HG03103 (cell line): ENCODE measurements at regions not wholly inside any gene's neighbourhood (a gene's known extent, or its start where the extent isn't known, plus 50 kb on each side); places are given as distances from the start of the nearest gene placed in this dataset.

Experiments
- ATAC-seq: cut with Tn5 transposase; IDR thresholded peaks from one replicate; pipeline ENCODE4 v1.9.1; 2021; ENCODE audit warnings: low read depth; ENCODE audit not compliant: unreplicated experiment

DNA sequence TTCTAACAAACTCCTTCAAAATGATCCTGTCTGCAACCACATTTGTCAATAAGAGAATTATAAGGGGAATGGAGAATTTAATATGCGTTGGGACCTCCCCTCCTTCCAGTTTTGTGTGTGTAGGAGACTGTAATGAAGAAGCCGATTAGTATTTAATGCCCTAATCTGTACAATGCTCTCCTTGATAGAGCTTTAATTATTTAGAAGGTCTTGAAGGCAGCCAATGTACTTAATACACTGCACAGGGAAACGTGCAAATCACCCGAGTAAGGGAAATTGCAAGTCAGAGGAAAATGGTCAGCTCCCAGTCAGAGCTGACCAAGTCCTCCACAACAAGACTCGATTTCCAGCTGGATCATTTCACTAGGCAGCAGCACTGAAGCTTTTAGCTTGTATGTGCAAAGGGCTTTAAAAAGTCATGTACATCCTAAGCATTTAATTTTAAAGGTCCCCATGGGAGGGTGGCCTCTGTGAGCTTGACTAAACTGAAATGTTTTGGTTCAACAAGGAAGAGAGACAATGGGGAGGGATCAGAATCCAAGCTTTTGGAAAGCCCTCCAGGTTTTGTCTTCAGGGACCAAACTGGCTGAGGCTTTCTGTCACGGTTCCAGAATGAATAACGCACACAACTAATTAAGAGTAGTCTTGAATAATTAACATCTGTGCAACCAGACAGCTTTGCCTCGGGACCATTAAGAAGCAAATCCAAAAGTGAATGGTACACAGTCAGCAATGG lies 159.8 kb upstream of the MITF start:
- no peak for ATAC-seq

DNA sequence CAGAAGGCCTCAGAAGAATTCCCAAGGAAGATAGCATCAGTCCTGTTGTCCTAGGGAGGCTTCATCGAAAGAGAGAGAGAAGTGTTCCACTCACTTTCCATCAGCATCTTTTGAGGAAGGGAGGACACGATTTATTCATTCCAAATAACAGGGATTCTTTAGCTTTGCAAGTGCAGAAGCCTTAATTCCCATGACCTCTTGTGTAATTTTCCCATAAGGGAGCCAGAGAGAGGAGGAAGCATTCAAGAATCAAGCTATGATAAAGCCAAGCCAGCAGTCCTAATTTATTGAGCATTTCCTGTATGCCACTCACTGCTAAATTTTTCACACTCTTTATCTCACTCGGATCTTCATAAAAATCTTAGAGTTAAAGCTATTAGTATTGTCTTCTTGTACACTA lies 169.7 kb upstream of the MITF start:
- ATAC-seq: no peak

DNA sequence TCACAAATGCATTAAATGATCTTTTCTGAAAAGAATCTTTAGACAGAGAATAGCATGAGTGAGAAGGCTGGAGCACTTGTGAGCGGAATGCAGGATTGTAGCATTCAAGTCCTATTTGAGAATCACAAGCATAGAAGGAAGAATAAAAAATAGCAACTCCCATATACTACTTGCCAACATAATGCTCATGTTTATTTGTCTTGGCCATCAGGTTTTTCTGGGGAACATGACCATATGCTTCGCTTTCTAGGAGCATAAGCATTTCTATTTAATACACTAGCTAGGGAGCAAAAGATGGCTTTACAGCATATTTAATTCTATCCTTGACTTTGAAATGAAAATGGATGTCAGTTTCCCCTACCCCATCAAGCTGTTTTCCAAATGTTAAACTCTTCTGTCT lies 170.3 kb upstream of the MITF start:
- ATAC-seq: no peak

DNA sequence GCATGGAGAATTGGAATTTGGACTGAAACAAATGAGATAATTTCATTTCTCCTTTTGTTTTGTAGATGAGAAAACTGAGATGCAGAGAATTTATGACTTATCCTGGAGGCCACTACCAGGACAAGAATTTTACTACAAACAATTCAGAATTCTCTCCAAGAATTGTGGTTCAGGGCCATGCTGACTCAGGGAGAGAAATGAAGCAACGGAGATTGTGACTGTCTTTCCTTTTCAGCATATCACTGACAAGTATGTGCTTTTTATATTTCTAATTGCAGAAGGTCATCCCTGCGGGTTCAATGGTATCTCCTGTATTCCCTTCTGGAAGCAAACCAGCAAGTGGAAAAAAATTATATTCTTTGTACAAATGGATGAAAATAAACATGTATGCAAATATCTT lies 170.8 kb upstream of the MITF start:
- no peak for ATAC-seq

DNA sequence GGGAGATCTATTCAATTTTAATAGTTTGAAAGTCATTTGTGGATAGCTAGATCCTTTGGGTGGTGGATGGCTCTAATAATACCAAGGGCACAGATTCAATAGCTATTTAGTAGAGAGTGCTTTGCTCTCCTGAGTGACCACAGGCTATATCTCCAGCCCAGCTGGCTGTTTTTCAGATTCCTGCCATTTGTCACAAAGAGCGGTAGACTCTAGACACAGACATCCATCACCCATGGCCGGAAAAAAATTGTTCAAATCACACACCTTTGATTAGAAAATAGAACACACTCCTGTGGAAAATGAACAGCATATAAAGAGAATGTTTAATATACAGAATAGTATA lies 171.6 kb upstream of the MITF start:
- no peak for ATAC-seq

DNA sequence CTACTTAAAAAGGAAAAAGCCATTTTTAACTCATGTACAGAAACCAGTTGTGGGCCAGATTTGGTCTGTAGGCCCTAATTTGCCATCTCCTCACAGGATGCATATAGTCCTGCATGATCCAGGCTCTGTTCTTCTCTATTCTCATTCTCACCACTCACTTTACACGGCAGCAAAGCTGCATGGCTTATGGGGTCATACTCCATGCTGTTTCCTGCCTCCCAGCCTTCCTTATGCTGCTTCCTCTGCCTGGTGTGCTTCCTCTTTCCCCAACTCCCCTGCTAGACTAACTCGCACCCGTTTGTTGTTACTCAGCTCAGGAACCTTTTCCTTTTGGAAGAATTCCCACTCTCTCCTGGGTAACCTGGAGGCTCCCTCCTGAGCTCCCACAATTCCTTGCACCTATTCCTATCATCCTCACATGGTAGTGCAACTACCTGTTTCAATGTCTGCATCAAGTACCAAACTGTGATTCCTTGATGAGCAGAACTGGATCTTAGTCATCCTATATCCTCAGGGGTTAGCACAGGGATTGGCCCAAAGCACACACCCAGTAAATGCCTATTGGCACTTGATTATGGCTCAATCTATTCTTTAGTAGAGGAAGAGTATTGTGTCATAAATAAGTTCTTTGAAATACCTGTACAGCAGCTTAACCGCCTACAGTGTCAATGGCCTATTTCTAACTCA lies 172.1 kb upstream of the MITF start:
- ATAC-seq: no peak

DNA sequence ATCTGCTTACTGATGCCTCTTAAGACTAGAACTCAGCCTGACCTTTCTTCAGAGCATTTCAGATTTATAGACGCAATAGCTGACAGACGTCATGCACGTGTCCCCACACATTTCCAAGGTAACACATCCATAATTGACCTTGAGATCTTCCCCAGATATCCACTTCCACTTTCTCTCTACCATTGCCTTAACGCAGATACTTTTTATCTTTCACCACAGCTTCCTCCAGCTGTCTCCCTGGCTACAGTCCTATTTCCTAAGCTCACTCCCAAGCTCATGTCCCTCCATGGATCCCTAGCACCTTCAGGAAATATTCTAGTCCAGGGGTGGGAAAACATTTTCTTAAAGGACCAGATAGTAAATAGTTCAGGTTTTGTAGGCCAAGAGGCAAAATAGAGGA lies 173.0 kb upstream of the MITF start:
- no peak for ATAC-seq

DNA sequence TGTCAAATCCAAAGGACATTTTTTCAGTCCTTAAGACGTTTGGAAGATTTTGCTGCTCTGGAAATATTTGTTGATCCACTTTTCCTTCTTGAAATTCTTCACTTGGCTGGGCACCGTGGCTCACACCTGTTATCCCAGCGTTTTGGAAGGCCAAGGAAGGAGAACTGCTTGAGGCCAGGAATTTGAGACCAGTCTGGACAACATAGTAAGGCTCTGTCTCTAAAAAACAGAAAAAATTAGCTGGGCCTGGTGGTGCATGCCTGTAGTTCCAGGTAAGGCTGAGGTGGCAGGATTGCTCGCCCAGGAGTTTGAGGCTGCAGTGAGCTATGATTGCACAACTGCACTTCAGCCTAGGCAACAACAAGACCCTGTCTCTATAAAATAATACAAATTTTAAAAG lies 173.9 kb upstream of the MITF start:
- ATAC-seq: no peak

DNA sequence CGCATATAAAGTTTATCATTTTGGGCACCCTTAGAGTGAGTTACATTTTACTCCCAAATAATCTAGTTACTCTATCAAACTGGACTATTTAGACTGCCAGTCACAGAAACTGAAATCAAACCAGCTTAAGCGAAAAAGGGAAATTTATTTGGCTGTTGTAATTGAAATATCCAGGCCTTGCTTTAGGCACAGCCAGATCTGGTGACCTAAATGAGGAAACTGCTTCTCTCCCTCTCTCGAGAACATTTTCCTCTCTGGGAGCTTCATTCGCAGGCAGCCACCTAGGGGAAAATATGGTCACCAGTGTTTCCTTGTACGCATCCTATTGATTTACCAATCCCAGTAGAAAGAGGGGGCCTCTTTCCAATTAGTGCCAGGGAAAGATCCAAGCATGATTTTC lies 175.3 kb upstream of the MITF start:
- no peak for ATAC-seq

DNA sequence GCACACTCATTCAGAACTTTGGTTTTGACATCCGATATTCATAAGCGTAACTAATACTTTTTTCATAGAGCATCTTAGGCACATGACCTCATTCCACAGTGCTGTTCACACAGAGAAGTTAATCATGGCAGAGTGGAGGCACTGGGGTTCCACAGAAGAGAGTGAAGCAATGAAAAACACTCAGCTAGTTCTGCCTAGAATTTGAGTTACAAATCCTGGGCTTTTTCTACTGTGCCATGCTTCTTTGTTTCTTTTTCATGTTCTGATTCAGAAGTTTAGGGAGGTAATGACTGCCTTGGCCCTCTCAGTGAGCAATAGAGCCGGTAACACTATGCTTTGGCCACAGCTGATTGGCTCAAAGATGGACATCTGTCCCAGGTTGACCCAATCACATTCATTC lies 176.1 kb upstream of the MITF start:
- no peak for ATAC-seq

DNA sequence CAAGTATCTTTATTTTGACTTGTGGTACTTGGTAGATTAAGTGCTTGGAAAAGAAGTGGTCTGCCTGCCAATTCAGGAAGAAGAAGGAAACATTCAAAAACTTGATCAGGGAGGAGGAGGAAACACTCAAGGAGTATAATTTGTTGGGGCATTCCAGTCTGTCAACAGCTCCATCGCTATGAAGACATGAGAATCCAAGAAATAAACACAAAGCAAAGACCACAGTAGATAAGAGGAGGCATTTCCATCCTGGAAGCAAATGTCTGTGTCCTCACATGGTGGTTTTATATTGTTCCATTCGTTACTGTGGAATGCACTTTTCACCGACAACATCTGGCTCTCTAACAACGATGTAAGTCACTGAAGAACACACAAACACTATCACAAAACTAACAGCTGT lies 176.1 kb upstream of the FRMD4B start:
- no peak for ATAC-seq

DNA sequence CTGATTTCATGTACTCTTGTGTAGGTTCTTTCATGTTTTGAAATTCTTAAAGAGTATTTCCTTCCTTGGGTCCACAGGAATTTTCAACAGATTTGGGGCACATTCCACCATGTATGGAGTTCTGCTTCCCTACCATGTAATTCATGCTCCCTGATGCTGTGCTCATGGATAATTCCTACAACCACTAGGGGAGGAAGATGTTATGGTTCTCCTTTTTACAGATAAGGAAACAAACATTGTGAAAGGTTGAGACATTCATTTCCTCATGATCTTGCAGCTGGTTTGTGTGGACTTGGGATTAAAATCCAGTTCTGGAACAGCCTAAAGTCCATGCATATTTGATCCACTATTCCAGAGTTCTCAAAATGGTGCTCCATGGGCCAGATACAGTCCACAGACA lies 174.9 kb upstream of the FRMD4B start:
- no peak for ATAC-seq

DNA sequence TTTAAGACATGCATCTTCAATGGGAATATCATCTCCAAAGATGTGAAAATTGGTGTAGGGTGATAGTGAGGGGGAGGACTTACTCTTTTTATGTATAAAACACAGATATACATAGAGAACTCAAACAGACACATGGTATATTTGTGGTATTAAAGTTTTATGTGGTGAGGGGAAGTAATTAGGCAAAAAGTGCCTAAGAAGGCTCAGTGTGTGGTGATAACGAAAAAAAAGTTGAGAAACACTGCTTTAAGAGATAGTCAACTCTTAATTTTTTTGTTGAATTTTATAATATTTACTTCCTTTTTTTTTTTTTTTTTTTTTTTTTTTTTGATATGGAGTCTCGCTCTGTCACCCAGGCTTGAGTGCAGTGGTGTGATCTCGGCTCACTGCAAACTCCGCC lies 174.2 kb upstream of the FRMD4B start:
- ATAC-seq: no peak

DNA sequence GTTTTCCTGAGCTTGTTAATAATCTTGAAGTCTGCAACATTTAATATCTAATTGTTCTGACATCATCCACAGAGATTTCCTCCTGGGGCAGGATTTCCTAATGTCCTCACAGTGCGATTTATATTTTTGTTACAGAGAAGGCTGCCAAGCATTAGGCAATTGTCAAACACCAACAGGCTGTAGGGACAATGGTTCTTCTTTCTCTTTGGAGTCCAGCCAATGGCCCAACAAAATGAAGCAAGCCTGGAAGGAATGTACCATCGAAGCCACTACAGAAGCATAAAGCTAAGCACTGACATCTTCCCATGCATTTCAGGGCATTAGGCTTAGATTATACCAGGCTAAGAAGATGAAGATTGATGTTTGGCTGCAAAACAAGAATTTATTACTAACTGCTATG lies 173.0 kb upstream of the FRMD4B start:
- ATAC-seq: no peak

DNA sequence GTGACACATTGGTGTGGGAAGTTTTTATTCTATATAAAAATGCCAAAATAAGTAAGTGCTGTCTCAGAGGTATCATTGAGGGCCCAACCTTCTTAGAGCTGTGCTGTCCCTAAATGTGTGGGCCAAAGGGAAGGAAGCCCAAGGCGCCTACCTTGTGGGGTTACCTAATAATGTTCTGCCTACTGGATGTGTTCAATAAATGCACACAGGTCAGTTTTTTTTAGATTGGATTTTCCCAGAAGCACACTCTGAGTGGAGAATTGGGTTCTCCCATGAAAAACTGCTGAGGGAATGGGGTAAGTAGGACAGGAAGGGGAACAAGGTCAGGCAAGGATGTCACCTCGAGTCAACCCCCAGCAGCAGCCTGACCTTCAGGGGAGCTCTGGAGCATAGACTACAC lies 168.7 kb upstream of the FRMD4B start:
- no peak for ATAC-seq

DNA sequence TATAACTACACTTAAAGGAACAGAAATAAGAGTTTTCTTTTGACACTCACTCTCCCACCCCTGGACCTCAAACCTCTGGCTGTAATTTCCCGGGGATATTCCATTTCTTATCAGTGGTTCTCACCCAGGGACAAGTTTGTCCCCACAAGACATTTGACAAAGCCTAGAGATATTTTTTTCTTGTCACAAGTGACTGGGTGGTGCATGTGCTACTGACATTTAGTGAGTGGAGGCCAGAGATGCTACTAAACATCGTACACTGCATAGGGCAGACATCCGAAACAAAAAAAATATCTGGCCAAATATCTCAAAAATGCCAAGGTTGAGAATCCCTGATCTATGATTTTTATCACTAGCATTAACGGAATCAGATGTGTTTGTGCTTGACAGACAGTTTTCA lies 168.0 kb upstream of the FRMD4B start:
- ATAC-seq: no peak

DNA sequence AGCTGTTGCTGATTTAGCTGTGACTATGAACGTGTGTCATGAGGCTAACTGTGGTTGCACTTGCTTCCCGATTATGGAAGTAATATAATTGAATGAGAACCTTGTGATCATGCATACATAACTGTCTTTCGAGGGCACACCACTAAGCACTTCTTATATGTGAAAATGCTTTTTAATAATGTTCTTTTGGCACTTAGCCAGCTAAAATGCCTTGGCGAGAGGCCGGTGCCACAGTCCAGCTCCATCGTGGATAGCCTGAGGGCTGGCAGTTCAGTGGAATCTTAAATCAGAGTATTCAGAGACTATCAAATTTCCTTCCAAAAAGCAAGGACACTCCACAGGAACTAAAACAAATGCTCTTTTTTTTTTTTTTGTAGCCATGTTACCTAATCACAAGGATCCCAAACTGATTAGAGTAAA lies 161.6 kb upstream of the FRMD4B start:
- ATAC-seq: no peak

DNA sequence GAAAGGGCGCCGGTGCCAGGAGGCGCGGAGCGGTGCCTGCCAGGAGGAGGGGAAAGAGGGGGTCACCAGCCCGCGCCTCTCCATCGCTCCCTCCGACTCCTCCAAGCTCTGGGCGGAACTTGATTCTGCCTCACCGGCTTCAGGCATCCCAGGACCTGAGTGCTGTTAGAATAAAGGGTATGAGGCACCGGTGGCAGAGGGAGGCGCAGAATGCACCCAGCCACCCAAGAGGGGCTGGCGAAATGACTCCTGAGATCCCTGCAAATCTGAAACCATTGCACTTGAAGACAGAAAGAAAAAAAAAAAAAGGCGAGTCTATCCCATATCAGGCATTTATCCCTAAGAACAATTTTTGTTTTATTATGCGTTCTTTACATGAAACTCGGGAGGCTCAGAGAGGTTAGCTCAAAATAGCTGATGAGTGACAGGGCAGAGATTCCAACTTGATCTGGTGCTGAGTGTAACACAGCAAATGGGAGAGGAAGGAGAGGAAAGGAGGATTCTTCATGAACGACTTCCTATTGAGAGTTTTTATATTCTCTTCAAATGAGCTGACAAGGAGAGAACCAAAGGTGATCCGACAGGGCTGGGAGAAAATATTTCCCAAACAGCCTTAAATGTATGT lies 157.0 kb upstream of the FRMD4B start:
- ATAC-seq: no peak

DNA sequence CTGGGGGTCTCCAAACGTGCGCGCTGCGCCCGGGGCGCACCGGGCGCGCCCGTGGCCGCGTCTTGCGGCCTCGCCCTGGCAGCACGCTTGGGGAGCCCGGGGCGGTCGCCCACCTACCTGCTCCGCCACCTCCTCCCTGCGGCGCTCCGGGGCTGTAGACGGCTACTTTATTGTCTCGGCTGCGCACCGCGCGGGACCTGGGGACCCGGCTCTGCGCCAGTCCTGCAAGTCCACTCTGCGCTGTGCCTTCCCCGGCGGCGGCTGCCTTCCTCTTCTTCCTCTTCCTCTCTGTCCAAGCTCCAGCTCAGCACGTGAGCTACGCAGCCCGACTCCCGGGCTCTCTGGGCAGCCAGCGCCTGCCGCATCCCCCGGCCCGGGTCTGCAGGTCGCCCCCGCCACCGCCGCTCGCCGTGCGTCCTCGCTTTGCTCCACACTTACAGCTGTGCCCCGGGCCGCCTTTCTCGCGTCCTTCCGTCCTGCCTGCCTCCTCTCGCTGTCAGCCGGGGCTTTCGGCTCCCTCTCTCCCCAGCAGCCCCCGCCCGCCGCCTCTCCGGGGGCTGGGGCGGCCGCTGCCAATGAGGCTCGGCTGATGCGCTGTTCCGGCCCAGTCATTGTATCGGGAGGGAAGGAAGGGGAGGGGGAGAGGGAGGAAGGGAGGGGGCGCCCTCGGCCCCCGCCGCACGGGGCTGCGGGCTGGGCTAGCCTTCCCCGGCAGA lies 156.4 kb upstream of the FRMD4B start:
- ATAC-seq: no peak

DNA sequence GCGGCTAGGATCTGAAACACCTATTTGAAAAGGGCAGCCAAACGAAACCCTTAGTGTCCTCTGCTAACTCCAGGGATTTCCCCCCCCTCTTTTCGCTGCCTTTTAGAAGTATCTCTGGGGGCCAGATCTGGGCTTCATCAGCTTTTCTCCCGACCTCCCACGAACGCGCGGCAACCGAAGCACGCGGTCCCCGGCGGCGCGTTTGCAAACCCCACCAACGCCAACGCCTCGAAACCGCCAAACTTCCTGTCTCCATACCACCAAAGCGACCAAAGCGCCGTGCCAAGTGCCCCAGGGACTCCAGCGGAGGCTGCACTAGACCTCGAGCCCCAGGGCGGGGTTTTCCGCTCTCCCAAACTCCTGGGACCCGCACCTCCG lies 155.8 kb upstream of the FRMD4B start:
- ATAC-seq: no peak

DNA sequence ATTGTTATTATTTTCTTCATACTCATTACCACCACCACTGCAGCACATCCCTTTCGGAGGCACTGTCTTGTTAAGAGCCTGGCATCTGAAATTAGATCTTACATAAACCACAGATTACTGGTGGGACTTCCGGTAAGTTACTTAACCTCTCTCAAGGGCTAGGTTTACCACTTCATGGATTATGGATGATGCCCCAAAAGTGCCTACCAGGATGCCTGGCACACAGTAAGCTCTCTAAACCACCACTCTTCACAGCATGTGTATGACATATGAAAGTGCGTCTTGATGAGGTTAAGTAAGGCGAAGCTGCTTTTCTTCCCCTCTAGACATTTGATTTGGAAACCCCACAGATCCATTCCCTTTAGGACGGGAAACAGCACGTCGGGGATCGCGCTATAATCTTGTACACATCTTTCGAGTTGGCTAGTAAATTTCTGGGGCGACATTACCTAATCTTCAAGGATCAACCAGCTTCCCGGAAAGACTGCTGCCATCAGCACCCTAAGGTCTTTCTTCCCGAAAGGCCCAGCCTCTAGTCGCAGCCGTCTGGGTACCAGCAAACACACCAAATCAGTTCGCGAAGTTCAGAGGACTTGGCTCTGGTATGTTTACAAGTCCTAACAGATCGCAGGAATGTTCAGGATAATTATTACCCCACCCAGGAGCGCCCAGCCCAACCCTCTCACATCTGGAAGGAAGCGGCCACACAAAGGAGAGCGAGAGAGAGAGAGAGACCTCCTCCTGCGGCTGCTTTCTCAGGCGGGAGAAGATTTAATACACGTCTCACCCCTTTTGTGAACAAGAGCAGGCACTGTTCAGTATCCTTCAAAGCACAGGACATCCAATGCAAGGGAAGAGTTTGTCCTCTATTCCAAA lies 155.1 kb upstream of the FRMD4B start:
- ATAC-seq: no peak
